ENCODE measurements at regions not wholly inside any gene's neighbourhood (a gene's known extent, or its start where the extent isn't known, plus 50 kb on each side); places are given as distances from the start of the nearest gene placed in this dataset.

DNA sequence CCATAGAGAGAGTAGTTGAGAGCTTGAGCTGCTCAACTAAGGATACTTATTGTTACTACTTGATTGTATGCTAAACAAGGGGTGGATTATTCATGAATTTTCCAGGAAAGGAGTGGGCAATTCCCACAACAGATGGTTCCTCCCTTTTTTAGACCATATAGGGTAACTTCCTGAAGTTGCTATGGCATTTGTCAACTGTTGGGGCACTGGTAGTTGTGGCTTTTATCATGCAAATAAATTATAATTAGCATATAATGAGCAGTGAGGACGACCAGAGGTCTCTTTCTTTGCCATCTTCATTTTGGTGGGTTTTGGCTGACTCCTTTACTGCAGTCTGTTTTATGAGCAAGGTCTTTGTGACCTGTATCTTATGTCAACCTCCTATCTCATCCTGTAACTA is 1403.5 kb upstream of the PABPC4L start:
- CTCF ChIA-PET: no interaction called here
- no peaks in the 10 kb centered on the region for H3K36me3 Mint-ChIP-seq (ENCODE audit: low read depth)
- DNase-seq: no peak
- ATAC-seq: no peak
- no peak overlapping the region for H3K27ac Mint-ChIP-seq
- H3K9me3 Mint-ChIP-seq (ENCODE audit: insufficient read depth): no peaks in the 10 kb centered on the region
- no peaks in the 10 kb centered on the region for H3K27me3 Mint-ChIP-seq (ENCODE audit: low read depth)
- no peak overlapping the region for H3K4me3 Mint-ChIP-seq
- H3K4me1 Mint-ChIP-seq (ENCODE audit: low read depth): no peaks in the 10 kb centered on the region
- POLR2A ChIA-PET: no interaction called here

DNA sequence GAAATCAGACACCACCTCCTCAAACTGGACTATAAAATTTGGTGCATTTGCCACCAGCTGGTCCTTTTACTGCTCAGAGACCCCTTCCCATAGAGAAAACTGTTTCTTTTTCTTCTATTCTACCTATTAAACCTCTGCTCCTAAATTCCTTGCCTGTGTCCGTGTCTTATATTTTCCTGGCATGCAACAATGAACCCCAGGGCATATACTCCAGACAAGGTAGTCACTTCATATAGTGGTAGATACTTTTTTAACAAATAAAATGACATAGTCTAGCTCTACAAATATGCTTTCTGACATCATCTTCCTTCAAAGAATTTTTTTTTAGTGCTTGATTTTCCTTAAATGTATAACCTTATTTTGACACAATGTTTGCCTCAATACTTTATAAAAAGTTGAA is 1402.9 kb upstream of the PABPC4L start:
- Mint-ChIP-seq H3K4me3 (no peak overlapping the region), H3K36me3 (ENCODE audit: low read depth) (no peaks in the 10 kb centered on the region), H3K4me1 (ENCODE audit: low read depth) (no peaks in the 10 kb centered on the region), H3K9me3 (ENCODE audit: insufficient read depth) (no peaks in the 10 kb centered on the region), H3K27ac (no peak overlapping the region), H3K27me3 (ENCODE audit: low read depth) (no peaks in the 10 kb centered on the region)
- ATAC-seq: no peak
- DNase-seq: no peak
- ChIA-PET POLR2A (no interaction called here), CTCF (no interaction called here)

DNA sequence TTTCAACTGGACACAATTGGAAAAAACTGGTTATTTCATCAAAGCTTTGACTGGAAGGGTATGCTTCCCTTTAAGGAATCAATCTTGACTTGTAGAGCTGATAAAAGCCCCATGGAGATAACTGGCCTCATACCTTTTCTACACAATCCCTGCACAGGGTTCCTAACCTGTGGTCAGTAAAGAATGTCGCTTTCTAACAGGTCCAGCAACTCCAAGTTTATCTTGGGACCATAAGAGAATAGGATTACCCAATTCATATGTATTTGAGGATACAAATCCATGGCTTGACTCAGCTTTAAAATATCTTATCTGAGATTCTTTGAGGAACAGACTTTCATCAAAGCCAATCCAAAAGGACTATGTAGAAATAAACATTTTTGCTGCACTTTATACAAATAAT is 1399.8 kb upstream of the PABPC4L start:
- ChIA-PET POLR2A (no interaction called here), CTCF (no interaction called here)
- no peaks in the 10 kb centered on the region for H3K27me3 Mint-ChIP-seq (ENCODE audit: low read depth)
- ATAC-seq: no peak
- H3K4me3 Mint-ChIP-seq: no peak overlapping the region
- no peaks in the 10 kb centered on the region for H3K4me1 Mint-ChIP-seq (ENCODE audit: low read depth)
- no peak for DNase-seq
- peaks cover 7% of the 10 kb centered on the region for H3K9me3 Mint-ChIP-seq (ENCODE audit: insufficient read depth)
- no peaks in the 10 kb centered on the region for H3K36me3 Mint-ChIP-seq (ENCODE audit: low read depth)
- H3K27ac Mint-ChIP-seq: no peak overlapping the region

DNA sequence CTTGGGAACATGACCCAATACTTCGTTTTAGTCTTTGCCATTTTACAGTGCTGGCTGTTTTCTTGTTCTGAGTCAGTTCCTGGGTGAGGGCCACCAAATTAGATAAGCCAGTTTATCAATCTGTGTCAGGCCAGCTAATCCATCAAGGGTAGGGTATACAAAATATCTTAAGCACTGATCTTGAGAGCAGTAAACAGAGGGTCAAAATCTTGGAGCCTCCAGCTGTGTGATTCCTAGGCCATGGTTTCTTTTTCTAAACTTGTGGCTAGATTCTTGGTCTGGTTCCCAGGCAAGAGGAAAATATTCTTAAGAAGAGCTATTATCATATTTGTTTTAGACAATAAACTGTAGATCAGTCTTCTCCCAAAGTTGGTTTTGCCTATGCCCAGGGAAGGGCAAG is 1396.6 kb upstream of the PABPC4L start:
- ChIA-PET CTCF (no interaction called here), POLR2A (no interaction called here)
- no peak for DNase-seq
- H3K36me3 Mint-ChIP-seq (ENCODE audit: low read depth): no peaks in the 10 kb centered on the region
- no peak for ATAC-seq
- no peaks in the 10 kb centered on the region for H3K4me1 Mint-ChIP-seq (ENCODE audit: low read depth)
- peaks cover 11% of the 10 kb centered on the region for H3K9me3 Mint-ChIP-seq (ENCODE audit: insufficient read depth)
- H3K27me3 Mint-ChIP-seq (ENCODE audit: low read depth): no peaks in the 10 kb centered on the region
- H3K4me3 Mint-ChIP-seq: no peak overlapping the region
- no peak overlapping the region for H3K27ac Mint-ChIP-seq

DNA sequence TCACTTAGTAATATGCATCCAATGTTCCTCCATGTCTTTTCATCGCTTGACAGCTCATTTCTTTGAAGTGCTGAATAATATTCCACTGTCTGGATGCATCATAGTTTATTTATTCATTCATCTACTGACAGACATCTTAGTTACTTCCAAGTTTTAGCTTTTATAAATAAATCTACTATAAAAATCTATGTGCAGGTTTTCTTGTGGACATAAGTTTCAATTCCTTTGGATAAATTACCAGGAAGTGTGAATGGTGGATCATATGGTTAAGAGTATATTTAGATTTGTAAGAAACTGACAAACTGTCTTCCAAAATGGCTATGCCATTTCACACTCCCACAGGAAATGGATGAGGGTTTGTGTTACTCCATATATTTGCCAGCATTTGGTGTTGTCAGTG is 1392.9 kb upstream of the PABPC4L start:
- H3K27ac Mint-ChIP-seq: no peak overlapping the region
- ChIA-PET CTCF (no interaction called here), POLR2A (no interaction called here)
- DNase-seq: no peak
- H3K4me1 Mint-ChIP-seq (ENCODE audit: low read depth): no peaks in the 10 kb centered on the region
- ATAC-seq: no peak
- no peaks in the 10 kb centered on the region for H3K27me3 Mint-ChIP-seq (ENCODE audit: low read depth)
- no peaks in the 10 kb centered on the region for H3K36me3 Mint-ChIP-seq (ENCODE audit: low read depth)
- H3K4me3 Mint-ChIP-seq: no peak overlapping the region
- peaks cover 11% of the 10 kb centered on the region for H3K9me3 Mint-ChIP-seq (ENCODE audit: insufficient read depth)

DNA sequence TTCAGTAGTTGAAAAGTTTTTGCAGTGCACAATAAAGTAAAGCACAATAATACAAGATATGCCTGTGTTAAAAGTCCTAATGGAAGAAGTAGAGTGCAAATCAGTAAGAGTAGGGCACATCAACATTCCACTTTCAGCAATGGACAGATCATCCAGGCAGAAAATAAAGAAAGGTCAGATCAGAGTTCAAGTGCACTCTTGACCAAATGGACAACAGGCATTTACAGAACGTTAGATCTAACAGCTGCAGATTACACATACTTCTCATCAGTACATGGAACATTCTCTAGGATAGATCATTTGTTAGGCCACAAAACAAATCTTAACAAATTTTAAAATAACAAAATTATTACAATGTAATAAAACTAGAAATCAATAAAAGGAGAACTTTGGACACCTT is 1373.5 kb upstream of the PABPC4L start:
- DNase-seq: no peak
- Mint-ChIP-seq H3K36me3 (ENCODE audit: low read depth) (no peaks in the 10 kb centered on the region), H3K27ac (no peak overlapping the region), H3K9me3 (ENCODE audit: insufficient read depth) (no peaks in the 10 kb centered on the region), H3K4me1 (ENCODE audit: low read depth) (no peaks in the 10 kb centered on the region), H3K27me3 (ENCODE audit: low read depth) (no peaks in the 10 kb centered on the region), H3K4me3 (no peak overlapping the region)
- no peak for ATAC-seq
- POLR2A ChIA-PET: no interaction called here
- CTCF ChIA-PET: no interaction called here

DNA sequence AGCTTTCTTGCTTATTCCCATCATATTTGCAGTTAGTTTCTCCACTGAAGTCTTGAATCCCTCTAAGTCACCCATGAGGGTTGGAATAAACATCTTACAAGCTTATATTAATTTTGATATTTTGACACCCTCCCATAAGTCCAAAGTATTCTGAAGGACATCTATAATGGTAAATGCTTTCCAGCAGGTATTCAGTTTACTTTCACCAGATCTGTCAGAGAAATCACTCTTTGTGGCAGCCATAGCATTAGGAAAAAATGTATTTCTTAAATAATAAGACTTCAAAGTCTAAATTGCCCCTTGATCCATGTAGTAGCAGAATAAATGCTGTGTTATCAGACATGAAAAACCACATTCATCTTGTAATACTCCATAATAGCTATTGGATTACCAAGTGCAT is 1371.7 kb upstream of the PABPC4L start:
- ATAC-seq (no peak), DNase-seq (no peak)
- no peaks in the 10 kb centered on the region for H3K9me3 Mint-ChIP-seq (ENCODE audit: insufficient read depth)
- ChIA-PET CTCF (no interaction called here), POLR2A (no interaction called here)
- H3K36me3 Mint-ChIP-seq (ENCODE audit: low read depth): no peaks in the 10 kb centered on the region
- no peak overlapping the region for H3K4me3 Mint-ChIP-seq
- H3K27ac Mint-ChIP-seq: no peak overlapping the region
- H3K4me1 Mint-ChIP-seq (ENCODE audit: low read depth): no peaks in the 10 kb centered on the region
- no peaks in the 10 kb centered on the region for H3K27me3 Mint-ChIP-seq (ENCODE audit: low read depth)

DNA sequence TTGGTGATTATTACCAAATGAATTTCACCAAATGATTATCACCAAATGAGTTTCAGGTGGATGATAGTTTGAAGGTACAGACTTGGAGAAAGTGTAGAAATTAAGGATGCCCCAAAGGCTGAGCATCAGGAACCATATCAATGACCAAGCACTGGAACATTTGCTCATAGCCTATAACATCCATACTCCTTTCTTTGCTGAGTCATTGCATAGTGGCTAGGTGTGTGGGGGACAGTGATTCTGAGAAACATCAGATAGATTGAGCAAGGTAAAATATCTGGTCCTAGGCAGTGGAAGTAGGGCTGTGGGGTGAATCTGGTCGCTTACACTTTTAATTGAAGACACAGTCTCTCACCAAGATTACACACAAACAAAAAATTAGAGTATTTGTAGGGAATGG is 1362.5 kb upstream of the PABPC4L start:
- no peak overlapping the region for H3K4me3 Mint-ChIP-seq
- H3K9me3 Mint-ChIP-seq (ENCODE audit: insufficient read depth): no peaks in the 10 kb centered on the region
- H3K27me3 Mint-ChIP-seq (ENCODE audit: low read depth): no peaks in the 10 kb centered on the region
- ATAC-seq (no peak), DNase-seq (no peak)
- no peaks in the 10 kb centered on the region for H3K4me1 Mint-ChIP-seq (ENCODE audit: low read depth)
- ChIA-PET CTCF (no interaction called here), POLR2A (no interaction called here)
- H3K36me3 Mint-ChIP-seq (ENCODE audit: low read depth): no peaks in the 10 kb centered on the region
- H3K27ac Mint-ChIP-seq: no peak overlapping the region

DNA sequence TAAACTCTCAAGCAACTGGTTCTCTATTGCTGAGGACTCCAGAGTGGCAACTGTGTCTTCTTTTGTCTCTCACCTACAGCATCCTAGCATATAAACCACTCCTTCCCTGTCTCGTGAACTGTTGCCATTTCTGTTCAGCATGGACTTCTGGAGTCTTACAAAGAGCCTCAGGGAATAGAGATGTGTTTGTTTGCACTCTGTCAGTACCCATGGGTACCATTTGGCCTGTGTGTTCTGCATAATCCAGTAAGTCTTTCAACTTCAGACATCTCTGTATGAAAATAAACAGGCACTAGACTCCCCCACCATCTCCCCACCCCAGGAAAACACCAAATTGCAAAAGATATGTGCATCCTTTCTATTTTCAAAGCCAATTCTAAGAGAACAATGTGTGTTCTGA is 1351.6 kb upstream of the PABPC4L start:
- Mint-ChIP-seq H3K27ac (no peak overlapping the region), H3K4me3 (no peak overlapping the region), H3K27me3 (ENCODE audit: low read depth) (no peaks in the 10 kb centered on the region), H3K36me3 (ENCODE audit: low read depth) (no peaks in the 10 kb centered on the region), H3K9me3 (ENCODE audit: insufficient read depth) (no peaks in the 10 kb centered on the region), H3K4me1 (ENCODE audit: low read depth) (no peaks in the 10 kb centered on the region)
- ChIA-PET POLR2A (no interaction called here), CTCF (no interaction called here)
- ATAC-seq: no peak
- DNase-seq: no peak

DNA sequence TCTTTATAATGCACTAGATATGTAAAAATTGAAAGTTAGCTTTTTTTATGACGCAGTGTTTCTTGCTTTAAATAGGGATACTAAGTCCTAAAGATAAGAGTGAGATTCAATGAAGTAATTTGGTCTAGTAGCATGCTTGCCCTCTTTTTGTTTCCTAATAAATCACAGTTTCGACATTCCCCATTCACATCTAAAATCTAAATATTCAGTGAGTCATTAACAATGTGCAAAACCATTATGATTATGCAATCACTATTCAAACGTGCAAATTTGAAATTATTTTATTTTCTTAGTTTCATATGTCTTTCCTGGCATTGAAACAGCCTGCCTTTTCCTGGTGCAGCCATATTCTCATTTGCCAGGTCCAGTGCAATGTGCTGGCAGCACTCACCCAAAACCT is 1350.5 kb upstream of the PABPC4L start:
- Mint-ChIP-seq H3K4me3 (no peak overlapping the region), H3K9me3 (ENCODE audit: insufficient read depth) (no peaks in the 10 kb centered on the region), H3K27ac (no peak overlapping the region), H3K36me3 (ENCODE audit: low read depth) (no peaks in the 10 kb centered on the region), H3K4me1 (ENCODE audit: low read depth) (no peaks in the 10 kb centered on the region), H3K27me3 (ENCODE audit: low read depth) (no peaks in the 10 kb centered on the region)
- ATAC-seq: no peak
- ChIA-PET POLR2A (no interaction called here), CTCF (no interaction called here)
- no peak for DNase-seq

DNA sequence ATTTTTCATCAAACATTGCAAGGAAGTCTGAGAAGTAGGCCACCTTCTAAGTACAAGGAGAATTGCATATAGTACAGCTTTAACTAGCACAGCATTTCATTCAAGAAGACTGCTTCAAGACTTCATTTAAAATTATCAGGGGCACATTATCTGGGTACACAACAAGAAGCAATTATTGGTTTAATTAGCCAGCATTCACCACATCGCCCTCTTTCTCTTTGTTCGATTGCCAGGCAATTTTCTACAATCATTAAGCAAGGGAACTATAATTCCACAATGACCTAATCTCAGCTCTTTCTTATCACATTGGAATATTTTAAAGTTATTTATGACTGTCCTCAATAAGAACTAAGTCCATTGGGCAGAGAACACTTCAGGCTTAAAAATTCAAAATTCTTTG is 1347.1 kb upstream of the PABPC4L start:
- Mint-ChIP-seq H3K9me3 (ENCODE audit: insufficient read depth) (no peaks in the 10 kb centered on the region), H3K27me3 (ENCODE audit: low read depth) (no peaks in the 10 kb centered on the region), H3K27ac (no peak overlapping the region), H3K4me3 (no peak overlapping the region), H3K36me3 (ENCODE audit: low read depth) (no peaks in the 10 kb centered on the region), H3K4me1 (ENCODE audit: low read depth) (no peaks in the 10 kb centered on the region)
- ChIA-PET CTCF (no interaction called here), POLR2A (no interaction called here)
- no peak for ATAC-seq
- DNase-seq: no peak

DNA sequence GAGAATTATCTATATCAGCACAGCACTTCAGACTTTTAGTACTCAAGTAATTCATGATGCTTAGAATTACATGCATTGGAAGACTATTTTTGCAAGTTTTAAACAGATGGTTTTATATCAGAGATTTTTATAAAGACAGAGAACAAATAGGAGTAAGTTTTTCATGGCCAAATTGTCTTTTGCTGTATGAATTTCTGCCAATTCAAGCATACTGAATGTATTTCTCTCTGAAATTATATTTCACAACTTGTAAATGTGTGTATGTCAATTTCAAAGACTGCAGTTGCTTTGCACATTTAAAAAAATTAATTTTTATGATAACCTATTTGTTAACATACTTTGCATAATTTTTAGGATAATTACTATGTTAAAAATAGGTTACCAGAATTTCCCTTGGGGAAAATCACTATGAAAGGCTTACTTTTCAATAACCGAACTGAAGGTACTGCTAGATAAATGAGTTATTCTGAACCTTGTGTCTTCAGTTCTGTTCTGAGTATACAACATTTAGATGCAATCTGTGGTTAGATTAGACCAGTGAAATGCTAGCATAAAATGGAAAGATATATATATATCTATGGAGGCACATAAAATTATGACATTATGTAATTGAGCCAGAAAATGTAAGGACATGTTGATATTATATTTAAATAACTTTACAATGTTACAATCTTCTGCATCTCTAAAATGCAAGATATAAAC is 1344.2 kb upstream of the PABPC4L start:
- H3K4me3 Mint-ChIP-seq: no peak overlapping the region
- CTCF ChIA-PET: no interaction called here
- no peaks in the 10 kb centered on the region for H3K36me3 Mint-ChIP-seq (ENCODE audit: low read depth)
- POLR2A ChIA-PET: no interaction called here
- no peak for DNase-seq
- ATAC-seq: no peak
- H3K9me3 Mint-ChIP-seq (ENCODE audit: insufficient read depth): no peaks in the 10 kb centered on the region
- no peak overlapping the region for H3K27ac Mint-ChIP-seq
- no peaks in the 10 kb centered on the region for H3K4me1 Mint-ChIP-seq (ENCODE audit: low read depth)
- no peaks in the 10 kb centered on the region for H3K27me3 Mint-ChIP-seq (ENCODE audit: low read depth)

DNA sequence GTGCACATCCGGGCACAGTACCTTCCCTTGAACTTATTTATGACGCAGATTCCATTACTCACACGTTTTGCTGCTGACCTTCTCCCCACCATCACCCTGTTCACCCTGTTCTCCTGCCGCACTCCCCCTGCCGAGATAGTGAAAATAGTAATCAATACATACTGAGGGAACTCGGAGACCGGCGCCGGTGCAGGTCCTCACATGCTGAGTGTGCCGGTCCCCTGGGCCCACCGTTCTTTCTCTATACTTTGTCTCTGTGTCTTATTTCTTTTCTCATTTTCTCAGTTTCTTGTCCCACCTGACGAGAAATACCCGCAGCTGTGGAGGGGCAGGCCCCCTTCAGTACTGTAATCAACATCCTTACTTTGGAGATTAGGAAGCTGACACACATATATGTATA is 1337.1 kb upstream of the PABPC4L start:
- no peaks in the 10 kb centered on the region for H3K36me3 Mint-ChIP-seq (ENCODE audit: low read depth)
- no peaks in the 10 kb centered on the region for H3K4me1 Mint-ChIP-seq (ENCODE audit: low read depth)
- H3K9me3 Mint-ChIP-seq (ENCODE audit: insufficient read depth): peaks cover 6% of the 10 kb centered on the region
- CTCF ChIA-PET: no interaction called here
- no peak overlapping the region for H3K4me3 Mint-ChIP-seq
- ATAC-seq (no peak), DNase-seq (no peak)
- POLR2A ChIA-PET: no interaction called here
- H3K27me3 Mint-ChIP-seq (ENCODE audit: low read depth): no peaks in the 10 kb centered on the region
- H3K27ac Mint-ChIP-seq: no peak overlapping the region
